Naive thymus-derived CD4-positive, alpha-beta T cell (primary cell): ENCODE measurements at regions not wholly inside any gene's neighbourhood (a gene's known extent, or its start where the extent isn't known, plus 50 kb on each side); places are given as distances from the start of the nearest gene placed in this dataset.

Experiments used
- ATAC-seq: fragments of 150-1000 bp; cut with Tn5 transposase; 2 replicates; pipeline ENCODE4 v1.10.0; 2021; ENCODE audit warnings: mild to moderate bottlenecking, moderate library complexity
- CTCF ChIA-PET: fragments of 350-600 bp; sonication (Branson Sonifier 250); formaldehyde crosslinking; loops from one replicate; lab custom pipeline; 2021; ENCODE audit warnings: antibody characterized with exemption; lab: Charles Lee
- POLR2A ChIA-PET: fragments of 350-600 bp; sonication (Branson Sonifier 250); formaldehyde crosslinking; loops from one replicate; lab custom pipeline; 2021; ENCODE audit warnings: antibody characterized with exemption, inconsistent platforms; lab: Charles Lee
- DNase-seq, 9 donors: peaks; one replicate each; pipeline versions ENCODE4 v3.0.0 to v3.0.0-alpha.2; 2020 to 2022; ENCODE audit warnings: mixed read lengths in 1 of 9
- H3K27ac ChIP-seq: one replicate; pipeline ENCODE4 v1.7.0; 2013; ENCODE audit warnings: mild to moderate bottlenecking, low read depth, low read length, moderate library complexity
- H3K27me3 ChIP-seq, 2 donors: one replicate each; pipeline ENCODE4 v1.7.0; 2013; ENCODE audit warnings: low read length in 2 of 2, mild to moderate bottlenecking in 2 of 2, moderate library complexity in 2 of 2; ENCODE audit not compliant: control insufficient read depth in 2 of 2, insufficient read depth in 2 of 2
- H3K36me3 ChIP-seq, 3 experiments: 1 replicate in 2 of 3; 2 replicates in 1 of 3; pipeline ENCODE4 v1.7.0; 2013; ENCODE audit warnings: low read length in 3 of 3, mild to moderate bottlenecking in 3 of 3, moderate library complexity in 1 of 3; ENCODE audit not compliant: insufficient read depth in 3 of 3, control insufficient read depth in 2 of 3
- H3K4me1 ChIP-seq, 2 donors: one replicate each; pipeline ENCODE4 v1.7.0; 2013; ENCODE audit warnings: low read length in 2 of 2, mild to moderate bottlenecking in 2 of 2, moderate library complexity in 1 of 2; ENCODE audit not compliant: control insufficient read depth in 2 of 2, insufficient read depth in 2 of 2
- H3K4me3 ChIP-seq: 2 replicates; pipeline ENCODE4 v1.7.0; 2013; ENCODE audit warnings: mild to moderate bottlenecking, low read length
- H3K9me3 ChIP-seq, 3 experiments: 1 replicate in 2 of 3; 2 replicates in 1 of 3; pipeline ENCODE4 v1.7.0; 2013; ENCODE audit warnings: low read length in 3 of 3; ENCODE audit not compliant: control insufficient read depth in 2 of 3
- H3K27ac Mint-ChIP-seq, 9 donors: one replicate each; pipeline ENCODE4 v1.8.0; 2020 to 2022; ENCODE audit warnings: mixed read lengths in 9 of 9, mild to moderate bottlenecking in 8 of 9, moderate library complexity in 5 of 9, inconsistent platforms in 2 of 9
- H3K27me3 Mint-ChIP-seq, 5 donors: one replicate each; pipeline ENCODE4 v1.8.0; 2021 to 2022; ENCODE audit warnings: mixed read lengths in 5 of 5, mild to moderate bottlenecking in 1 of 5
- H3K36me3 Mint-ChIP-seq, 5 donors: one replicate each; pipeline ENCODE4 v1.8.0; 2020 to 2022; ENCODE audit warnings: mixed read lengths in 5 of 5, mild to moderate bottlenecking in 3 of 5, inconsistent platforms in 1 of 5
- H3K4me1 Mint-ChIP-seq, 7 donors: one replicate each; pipeline ENCODE4 v1.8.0; 2020 to 2022; ENCODE audit warnings: mixed read lengths in 7 of 7, mild to moderate bottlenecking in 3 of 7, inconsistent platforms in 1 of 7
- H3K4me3 Mint-ChIP-seq, 10 donors: one replicate each; pipeline ENCODE4 v1.8.0; 2020 to 2022; ENCODE audit warnings: mild to moderate bottlenecking in 10 of 10, mixed read lengths in 10 of 10, moderate library complexity in 6 of 10, inconsistent platforms in 2 of 10
- H3K9me3 Mint-ChIP-seq, 11 donors: one replicate each; pipeline ENCODE4 v1.8.0; 2020 to 2022; ENCODE audit warnings: mixed read lengths in 11 of 11, mild to moderate bottlenecking in 4 of 11, inconsistent platforms in 1 of 11, moderate library complexity in 1 of 11
- intact Hi-C, 2 donors: fragments of 100-400 bp; cut with micrococcal nuclease; formaldehyde crosslinking; loops; one replicate each; pipeline ENCODE4 v1.15.1; 2023

- no peak overlapping the region for H3K27ac Mint-ChIP-seq
- Histone ChIP-seq H3K9me3 (no peaks in the 10 kb centered on the region), H3K27me3 (no peaks in the 10 kb centered on the region), H3K36me3 (no peaks in the 10 kb centered on the region), H3K4me3 (no peak overlapping the region), H3K4me1 (no peaks in the 10 kb centered on the region), H3K27ac (no peak overlapping the region)
- intact Hi-C loops = no loop called here
- H3K27me3 Mint-ChIP-seq = peaks cover 0 to 3% (median 0%) of the 10 kb centered on the region in 5 donors
- no peaks in the 10 kb centered on the region for H3K4me1 Mint-ChIP-seq
- CTCF ChIA-PET = no interaction called here
- POLR2A ChIA-PET = no interaction called here
- no peak overlapping the region for H3K4me3 Mint-ChIP-seq
- peaks cover 0 to 7% (median 0%) of the 10 kb centered on the region in 11 donors for H3K9me3 Mint-ChIP-seq
- DNase-seq (no peak), ATAC-seq (no peak)
- H3K36me3 Mint-ChIP-seq = no peaks in the 10 kb centered on the region
These were observed 592.8 kb downstream of the HACE1 start for GRCh38 chr6:104266922-104267321.

GRCh38 chr6:104256646-104257045, 603.1 kb downstream of the HACE1 start:
- no peak overlapping the region for H3K27ac Mint-ChIP-seq
- CTCF ChIA-PET = no interaction called here
- H3K27me3 Mint-ChIP-seq = no peaks in the 10 kb centered on the region
- no peaks in the 10 kb centered on the region for H3K4me1 ChIP-seq
- H3K36me3 Mint-ChIP-seq = no peaks in the 10 kb centered on the region
- POLR2A ChIA-PET = no interaction called here
- ATAC-seq (no peak), DNase-seq (no peak)
- no peak overlapping the region for H3K4me3 ChIP-seq
- intact Hi-C loops = no loop called here
- H3K36me3 ChIP-seq = no peaks in the 10 kb centered on the region
- no peak overlapping the region for H3K27ac ChIP-seq
- peaks cover 0 to 5% (median 0%) of the 10 kb centered on the region in 11 donors for H3K9me3 Mint-ChIP-seq
- no peaks in the 10 kb centered on the region for H3K4me1 Mint-ChIP-seq
- no peak overlapping the region for H3K4me3 Mint-ChIP-seq
- no peaks in the 10 kb centered on the region for H3K27me3 ChIP-seq
- no peaks in the 10 kb centered on the region for H3K9me3 ChIP-seq

- no peak overlapping the region for H3K4me3 Mint-ChIP-seq
- peaks cover 0 to 5% (median 0%) of the 10 kb centered on the region in 11 donors for H3K9me3 Mint-ChIP-seq
- no peaks in the 10 kb centered on the region for H3K27me3 Mint-ChIP-seq
- Histone ChIP-seq H3K4me3 (no peak overlapping the region), H3K36me3 (no peaks in the 10 kb centered on the region), H3K4me1 (no peaks in the 10 kb centered on the region), H3K9me3 (no peaks in the 10 kb centered on the region), H3K27me3 (no peaks in the 10 kb centered on the region), H3K27ac (no peak overlapping the region)
- DNase-seq (no peak), ATAC-seq (no peak)
- H3K36me3 Mint-ChIP-seq = no peaks in the 10 kb centered on the region
- CTCF ChIA-PET = no interaction called here
- POLR2A ChIA-PET = no interaction called here
- no peak overlapping the region for H3K27ac Mint-ChIP-seq
- no peaks in the 10 kb centered on the region for H3K4me1 Mint-ChIP-seq
- intact Hi-C loops = no loop called here
These were observed 606.5 kb downstream of the HACE1 start for GRCh38 chr6:104253236-104253635.

GRCh38 chr6:104252276-104252675, 607.4 kb downstream of the HACE1 start:
- Histone ChIP-seq H3K36me3 (no peaks in the 10 kb centered on the region), H3K27ac (no peak overlapping the region), H3K9me3 (no peaks in the 10 kb centered on the region), H3K4me1 (no peaks in the 10 kb centered on the region), H3K27me3 (no peaks in the 10 kb centered on the region), H3K4me3 (no peak overlapping the region)
- ChIA-PET POLR2A (no interaction called here), CTCF (no interaction called here)
- Mint-ChIP-seq H3K4me1 (no peaks in the 10 kb centered on the region), H3K9me3 (peaks cover 0 to 10% (median 0%) of the 10 kb centered on the region in 11 donors), H3K36me3 (no peaks in the 10 kb centered on the region), H3K27ac (no peak overlapping the region), H3K4me3 (no peak overlapping the region), H3K27me3 (no peaks in the 10 kb centered on the region)
- intact Hi-C loops = no loop called here
- no peak for ATAC-seq
- DNase-seq = no peak

GRCh38 chr6:104251651-104252050, 608.1 kb downstream of the HACE1 start:
- intact Hi-C loops = no loop called here
- no peak for ATAC-seq
- POLR2A ChIA-PET = no interaction called here

GRCh38 chr6:104240865-104241264, 618.9 kb downstream of the HACE1 start:
- no peaks in the 10 kb centered on the region for H3K36me3 Mint-ChIP-seq
- ChIA-PET CTCF (no interaction called here), POLR2A (no interaction called here)
- Histone ChIP-seq H3K27ac (no peak overlapping the region), H3K4me1 (no peaks in the 10 kb centered on the region), H3K36me3 (no peaks in the 10 kb centered on the region), H3K27me3 (no peaks in the 10 kb centered on the region), H3K9me3 (no peaks in the 10 kb centered on the region), H3K4me3 (no peak overlapping the region)
- ATAC-seq = no peak
- intact Hi-C loops = no loop called here
- H3K4me1 Mint-ChIP-seq = no peaks in the 10 kb centered on the region
- peaks cover 0 to 16% (median 2%) of the 10 kb centered on the region in 11 donors for H3K9me3 Mint-ChIP-seq
- H3K27ac Mint-ChIP-seq = no peak overlapping the region
- DNase-seq = no peak
- no peak overlapping the region for H3K4me3 Mint-ChIP-seq
- H3K27me3 Mint-ChIP-seq = no peaks in the 10 kb centered on the region

More at GRCh38 chr6:104251651-104252050, 608.1 kb downstream of the HACE1 start:
- no peak overlapping the region for H3K27ac Mint-ChIP-seq
- Histone ChIP-seq H3K9me3 (no peaks in the 10 kb centered on the region), H3K36me3 (no peaks in the 10 kb centered on the region), H3K27me3 (no peaks in the 10 kb centered on the region), H3K4me1 (no peaks in the 10 kb centered on the region), H3K4me3 (no peak overlapping the region), H3K27ac (no peak overlapping the region)
- H3K36me3 Mint-ChIP-seq = no peaks in the 10 kb centered on the region
- H3K4me1 Mint-ChIP-seq = no peaks in the 10 kb centered on the region
- DNase-seq = no peak
- CTCF ChIA-PET = no interaction called here
- H3K27me3 Mint-ChIP-seq = no peaks in the 10 kb centered on the region
- H3K9me3 Mint-ChIP-seq = peaks cover 0 to 10% (median 0%) of the 10 kb centered on the region in 11 donors
- no peak overlapping the region for H3K4me3 Mint-ChIP-seq

- H3K27ac Mint-ChIP-seq = no peak overlapping the region
- H3K27me3 Mint-ChIP-seq = no peaks in the 10 kb centered on the region
- H3K27ac ChIP-seq = no peak overlapping the region
- H3K4me3 Mint-ChIP-seq = no peak overlapping the region
- no peak for ATAC-seq
- ChIA-PET POLR2A (no interaction called here), CTCF (no interaction called here)
- H3K36me3 Mint-ChIP-seq = no peaks in the 10 kb centered on the region
- H3K4me1 Mint-ChIP-seq = no peaks in the 10 kb centered on the region
- DNase-seq = no peak
- no peak overlapping the region for H3K4me3 ChIP-seq
- H3K9me3 ChIP-seq = no peaks in the 10 kb centered on the region
- intact Hi-C loops = no loop called here
- no peaks in the 10 kb centered on the region for H3K27me3 ChIP-seq
- H3K4me1 ChIP-seq = no peaks in the 10 kb centered on the region
- H3K9me3 Mint-ChIP-seq = peaks cover 0 to 16% (median 1%) of the 10 kb centered on the region in 11 donors
- no peaks in the 10 kb centered on the region for H3K36me3 ChIP-seq
These were observed 619.7 kb downstream of the HACE1 start for GRCh38 chr6:104239971-104240370.
